Tibial artery (tissue), 4 donors: ENCODE measurements at regions not wholly inside any gene's neighbourhood (a gene's known extent, or its start where the extent isn't known, plus 50 kb on each side); places are given as distances from the start of the nearest gene placed in this dataset.

Experiments
- DNase-seq, 2 donors: peaks; one replicate each; pipeline ENCODE4 v3.0.0-alpha.2; 2019
- H3K27ac ChIP-seq, 2 donors: fragments of 200-600 bp; sonication (generic) in 1 of 2; 1 replicate in 1 of 2; 2 replicates in 1 of 2; pipeline ENCODE4 v1.5.1; 2018 to 2019; ENCODE audit warnings: mild to moderate bottlenecking in 1 of 2
- H3K27me3 ChIP-seq, 2 donors: fragments of 200-600 bp; sonication (generic) in 1 of 2; one replicate each; pipeline versions ENCODE4 v1.5.1 to v1.6.0; 2016 to 2019
- H3K36me3 ChIP-seq, 3 donors: fragments of 200-600 bp; sonication (generic) in 2 of 3; one replicate each; pipeline ENCODE4 v1.5.1; 2016 to 2019; ENCODE audit warnings: mild to moderate bottlenecking in 2 of 3
- H3K4me1 ChIP-seq, 4 donors: fragments of 200-600 bp; sonication (generic) in 2 of 4; 1 replicate in 3 of 4; 2 replicates in 1 of 4; pipeline ENCODE4 v1.5.1; 2016 to 2019
- H3K4me3 ChIP-seq, 2 donors: fragments of 200-600 bp; sonication (generic) in 1 of 2; 1 replicate in 1 of 2; 2 replicates in 1 of 2; pipeline ENCODE4 v1.5.1; 2018 to 2019; ENCODE audit warnings: mild to moderate bottlenecking in 2 of 2
- H3K9me3 ChIP-seq, 3 donors: fragments of 200-600 bp; sonication (generic) in 1 of 3; one replicate each; pipeline ENCODE4 v1.5.1; 2016 to 2019
- CTCF ChIP-seq, 2 experiments: fragments of 200-600 bp in 1 of 2; fragments of 450-650 bp in 1 of 2; IDR thresholded peaks; one replicate each; pipeline ENCODE4 v1.5.1; 2017 to 2019; ENCODE audit warnings: antibody characterized with exemption in 2 of 2, mild to moderate bottlenecking in 1 of 2, moderate library complexity in 1 of 2
- intact Hi-C: fragments of 100-400 bp; cut with DNase I; formaldehyde crosslinking; loops from one replicate; pipeline ENCODE4 v1.15.0; 2023; ENCODE audit warnings: low total_unique reads

- H3K36me3 ChIP-seq = no peaks in the 10 kb centered on the region
- H3K4me1 ChIP-seq = no peaks in the 10 kb centered on the region
- TF ChIP-seq CTCF (IDR thresholded peaks at IDR 0.05) = no peak
- DNase-seq = no peak
- no peak overlapping the region for H3K27ac ChIP-seq
- H3K27me3 ChIP-seq = no peaks in the 10 kb centered on the region
- no peak overlapping the region for H3K4me3 ChIP-seq
- intact Hi-C loops = no loop called here
- no peaks in the 10 kb centered on the region for H3K9me3 ChIP-seq
These were observed 1022.4 kb downstream of the GRIK2 start for GRCh38 chr6:102415891-102416290.

GRCh38 chr6:102411796-102412195, 1018.3 kb downstream of the GRIK2 start:
- Histone ChIP-seq H3K4me3 (no peak overlapping the region), H3K4me1 (no peaks in the 10 kb centered on the region)
- no peak for TF ChIP-seq CTCF (IDR thresholded peaks at IDR 0.05)

DNA sequence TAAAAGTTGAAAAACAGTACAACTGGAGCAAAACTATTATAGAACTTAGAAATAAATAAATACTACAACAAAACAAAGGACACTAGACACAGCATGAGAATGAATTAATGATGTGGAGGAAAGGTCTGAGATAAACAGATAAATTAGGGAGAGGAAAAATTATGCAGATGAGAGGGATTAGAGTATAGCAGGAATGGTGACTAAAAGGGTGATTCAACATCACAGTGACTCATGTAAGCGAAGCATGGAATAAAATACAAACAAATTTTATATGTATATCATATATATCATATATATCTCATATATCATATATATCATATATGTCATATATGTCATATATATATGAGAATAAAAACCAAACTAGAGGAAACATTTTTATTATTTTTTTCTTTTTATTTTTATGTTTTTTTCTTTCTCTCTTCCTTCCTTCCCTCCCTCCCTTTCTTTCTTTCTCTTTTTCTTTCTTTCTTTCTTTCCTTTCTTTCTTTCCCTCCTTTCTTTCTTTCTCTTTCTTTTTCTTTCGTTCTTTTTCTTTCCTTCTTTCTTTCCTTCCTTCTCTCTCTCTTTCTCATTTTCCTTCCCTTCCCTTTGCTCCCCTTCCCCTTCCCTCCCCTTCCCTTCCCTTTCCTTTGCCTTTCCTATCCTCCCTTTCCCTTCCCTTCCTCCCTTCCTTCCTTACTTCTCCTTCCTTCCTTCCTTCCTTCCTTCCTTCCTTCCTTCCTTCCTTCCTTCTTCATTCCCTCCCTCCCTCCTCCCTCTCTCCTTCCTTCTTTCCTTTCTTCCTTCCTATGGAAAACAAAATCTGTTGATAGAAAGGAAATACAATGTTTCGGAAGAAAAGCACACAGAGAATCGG, 1014.6 kb downstream of the GRIK2 start:
- no peaks in the 10 kb centered on the region for H3K9me3 ChIP-seq
- intact Hi-C loops = no loop called here
- TF ChIP-seq CTCF (IDR thresholded peaks at IDR 0.05) = no peak
- no peaks in the 10 kb centered on the region for H3K36me3 ChIP-seq
- no peaks in the 10 kb centered on the region for H3K4me1 ChIP-seq
- DNase-seq = no peak
- H3K27ac ChIP-seq = no peak overlapping the region
- no peak overlapping the region for H3K4me3 ChIP-seq
- no peaks in the 10 kb centered on the region for H3K27me3 ChIP-seq

More at GRCh38 chr6:102411796-102412195, 1018.3 kb downstream of the GRIK2 start:
- DNase-seq = no peak
- Histone ChIP-seq H3K9me3 (no peaks in the 10 kb centered on the region), H3K27ac (no peak overlapping the region), H3K36me3 (no peaks in the 10 kb centered on the region), H3K27me3 (no peaks in the 10 kb centered on the region)
- intact Hi-C loops = no loop called here

DNA sequence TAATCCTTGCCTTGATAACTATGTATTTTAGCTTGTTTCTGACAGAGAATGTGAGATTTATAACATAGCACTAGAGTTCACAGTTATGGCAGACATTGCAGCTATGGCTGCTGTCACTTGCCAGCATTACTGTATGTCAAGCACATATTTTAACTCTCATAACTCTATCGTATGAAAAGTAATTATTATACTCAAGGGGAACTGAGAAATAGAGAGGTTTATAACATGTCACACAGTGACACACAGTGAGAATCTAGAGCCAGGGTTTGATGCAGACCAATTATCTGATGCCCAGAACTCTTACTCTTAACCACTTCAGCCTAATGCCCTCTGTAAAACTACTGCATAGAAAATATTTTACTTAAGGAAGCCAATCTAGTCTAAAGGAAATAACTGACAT, 1012.4 kb downstream of the GRIK2 start:
- intact Hi-C loops = no loop called here

GRCh38 chr6:102402635-102403329, 1009.3 kb downstream of the GRIK2 start:
- H3K27ac ChIP-seq = no peak overlapping the region
- no peak overlapping the region for H3K4me3 ChIP-seq
- no peaks in the 10 kb centered on the region for H3K27me3 ChIP-seq
- DNase-seq = no peak
- no peaks in the 10 kb centered on the region for H3K4me1 ChIP-seq
- H3K9me3 ChIP-seq = no peaks in the 10 kb centered on the region
- no peak for TF ChIP-seq CTCF (IDR thresholded peaks at IDR 0.05)
- H3K36me3 ChIP-seq = no peaks in the 10 kb centered on the region
- intact Hi-C loops = no loop called here

More for the DNA sequence above, 1012.4 kb downstream of the GRIK2 start:
- no peak for TF ChIP-seq CTCF (IDR thresholded peaks at IDR 0.05)
- Histone ChIP-seq H3K36me3 (no peaks in the 10 kb centered on the region), H3K4me1 (no peaks in the 10 kb centered on the region), H3K9me3 (no peaks in the 10 kb centered on the region), H3K27ac (no peak overlapping the region), H3K4me3 (no peak overlapping the region), H3K27me3 (no peaks in the 10 kb centered on the region)
- DNase-seq = no peak
